ENCODE measurements at regions not wholly inside any gene's neighbourhood (a gene's known extent, or its start where the extent isn't known, plus 50 kb on each side); places are given as distances from the start of the nearest gene placed in this dataset.

DNA sequence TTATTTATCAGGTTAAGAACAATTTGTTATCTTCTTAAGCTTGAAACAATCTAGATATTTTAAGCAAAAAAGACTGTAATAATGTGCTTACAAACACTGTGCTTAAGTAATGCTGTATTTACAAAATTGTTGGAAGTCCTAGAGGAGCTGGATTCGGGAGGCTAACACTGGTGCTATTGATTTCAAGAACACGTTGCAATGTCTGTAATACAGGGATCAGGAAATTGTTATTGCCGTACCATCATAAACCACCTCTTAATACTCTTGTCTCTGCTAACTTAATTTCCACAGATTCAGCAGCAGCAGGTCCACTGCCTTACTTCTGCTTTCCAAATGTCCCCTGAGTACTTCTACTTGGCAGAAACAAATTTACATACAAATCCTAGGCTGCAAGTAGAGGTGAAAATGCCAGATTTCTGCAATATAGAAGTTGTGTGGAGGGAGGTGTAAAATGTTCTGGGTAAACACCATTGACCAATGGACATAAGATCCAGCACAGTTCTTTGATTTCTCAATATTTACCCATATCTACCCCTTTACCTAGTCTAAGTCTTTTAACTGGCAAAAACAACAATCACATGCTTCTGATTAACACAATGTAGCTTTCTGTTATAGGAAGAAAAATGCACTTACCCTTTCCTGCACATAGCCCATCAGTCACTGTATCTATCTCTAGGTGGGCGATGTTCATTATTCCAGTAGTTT is 663.4 kb downstream of the TMTC2 start:
- Mint-ChIP-seq H3K36me3 (ENCODE audit: low read depth) (no peaks in the 10 kb centered on the region), H3K27me3 (no peaks in the 10 kb centered on the region), H3K4me3 (no peak overlapping the region), H3K4me1 (no peaks in the 10 kb centered on the region), H3K27ac (no peak overlapping the region), H3K9me3 (no peaks in the 10 kb centered on the region)
- ATAC-seq (no peak), DNase-seq (no peak)

- ATAC-seq (no peak), DNase-seq (no peak)
- H3K9me3 Mint-ChIP-seq, result no peaks in the 10 kb centered on the region
- H3K27ac Mint-ChIP-seq, result no peak overlapping the region
- H3K36me3 Mint-ChIP-seq (ENCODE audit: low read depth), result no peaks in the 10 kb centered on the region
- no peak overlapping the region for H3K4me3 Mint-ChIP-seq
- H3K27me3 Mint-ChIP-seq, result no peaks in the 10 kb centered on the region
- no peaks in the 10 kb centered on the region for H3K4me1 Mint-ChIP-seq
Observed at GRCh38 chr12:83346333-83346732, 659.6 kb downstream of the TMTC2 start.

DNA sequence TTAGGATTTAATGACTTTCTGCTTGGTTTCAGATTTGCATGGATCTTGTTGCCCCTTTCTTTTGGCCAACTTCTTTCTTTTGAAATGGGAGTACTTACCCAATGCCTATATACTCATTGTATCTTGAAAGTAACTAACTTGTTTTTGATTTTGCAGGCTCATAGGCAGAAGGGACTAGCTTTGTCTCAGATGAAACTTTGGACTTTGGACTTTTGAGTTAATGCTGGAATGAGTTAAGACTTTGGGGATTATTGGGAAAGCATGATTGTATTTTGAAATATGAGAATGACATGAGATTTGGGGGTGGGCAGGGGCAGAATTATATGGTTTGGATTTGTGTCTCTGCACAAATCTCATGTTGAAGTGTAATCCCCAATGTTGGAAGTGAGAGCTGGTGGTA is 657.1 kb downstream of the TMTC2 start:
- ATAC-seq (no peak), DNase-seq (no peak)
- H3K27ac Mint-ChIP-seq, result no peak overlapping the region
- H3K27me3 Mint-ChIP-seq, result no peaks in the 10 kb centered on the region
- H3K9me3 Mint-ChIP-seq, result no peaks in the 10 kb centered on the region
- no peak overlapping the region for H3K4me3 Mint-ChIP-seq
- H3K4me1 Mint-ChIP-seq, result no peaks in the 10 kb centered on the region
- H3K36me3 Mint-ChIP-seq (ENCODE audit: low read depth), result no peaks in the 10 kb centered on the region

DNA sequence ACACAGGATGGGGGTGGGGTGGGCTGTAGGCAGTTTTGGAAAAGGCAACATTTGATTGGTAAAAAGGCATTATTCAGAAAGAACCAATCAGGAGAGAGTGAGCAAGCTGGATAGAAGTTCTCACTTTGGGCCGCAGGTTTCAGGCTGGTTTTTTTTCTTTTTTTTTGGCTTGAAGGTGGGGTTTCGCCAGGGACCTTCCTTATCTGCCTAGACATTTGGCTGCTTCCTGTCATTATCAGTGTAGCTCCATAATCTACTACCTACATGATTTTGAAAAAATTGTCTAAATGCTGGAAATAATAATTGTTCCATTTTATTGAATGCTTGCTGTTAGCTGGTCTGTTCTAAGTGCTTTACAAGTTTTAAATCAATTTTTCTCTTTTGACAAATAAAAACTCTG is 649.0 kb downstream of the TMTC2 start:
- no peaks in the 10 kb centered on the region for H3K27me3 Mint-ChIP-seq
- H3K4me3 Mint-ChIP-seq, result no peak overlapping the region
- DNase-seq (no peak), ATAC-seq (no peak)
- H3K36me3 Mint-ChIP-seq (ENCODE audit: low read depth), result no peaks in the 10 kb centered on the region
- H3K9me3 Mint-ChIP-seq, result no peaks in the 10 kb centered on the region
- H3K27ac Mint-ChIP-seq, result no peak overlapping the region
- no peaks in the 10 kb centered on the region for H3K4me1 Mint-ChIP-seq

- H3K4me1 Mint-ChIP-seq, result no peaks in the 10 kb centered on the region
- H3K27ac Mint-ChIP-seq, result no peak overlapping the region
- no peaks in the 10 kb centered on the region for H3K36me3 Mint-ChIP-seq (ENCODE audit: low read depth)
- DNase-seq, result no peak
- no peak overlapping the region for H3K4me3 Mint-ChIP-seq
- ATAC-seq, result no peak
- no peaks in the 10 kb centered on the region for H3K27me3 Mint-ChIP-seq
- peaks cover 4% of the 10 kb centered on the region for H3K9me3 Mint-ChIP-seq
Observed at GRCh38 chr12:83326666-83327065, 640.0 kb downstream of the TMTC2 start.

DNA sequence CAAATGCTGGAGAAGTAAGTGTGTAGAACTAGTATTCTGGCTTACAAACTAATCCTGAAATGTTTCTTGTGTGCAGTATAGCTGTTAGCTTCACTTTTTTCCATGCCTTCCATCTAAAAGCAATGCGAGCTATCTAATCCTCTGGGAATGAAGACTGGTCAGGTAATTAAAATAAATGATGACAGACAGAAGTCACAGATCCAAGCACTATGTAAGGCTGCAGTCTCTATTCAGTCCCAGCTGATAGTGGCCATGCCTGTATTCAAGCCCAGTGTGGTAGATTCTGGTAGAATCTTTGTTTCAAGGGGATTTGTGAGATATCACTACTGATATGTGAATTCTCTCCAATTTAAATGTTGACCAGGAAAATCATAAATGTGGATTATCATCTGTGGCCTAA is 637.2 kb downstream of the TMTC2 start:
- no peaks in the 10 kb centered on the region for H3K27me3 Mint-ChIP-seq
- H3K27ac Mint-ChIP-seq, result no peak overlapping the region
- H3K36me3 Mint-ChIP-seq (ENCODE audit: low read depth), result no peaks in the 10 kb centered on the region
- DNase-seq (no peak), ATAC-seq (no peak)
- H3K9me3 Mint-ChIP-seq, result peaks cover 4% of the 10 kb centered on the region
- no peak overlapping the region for H3K4me3 Mint-ChIP-seq
- no peaks in the 10 kb centered on the region for H3K4me1 Mint-ChIP-seq

- Mint-ChIP-seq H3K27me3 (no peaks in the 10 kb centered on the region), H3K4me1 (no peaks in the 10 kb centered on the region), H3K9me3 (peaks cover 4% of the 10 kb centered on the region), H3K36me3 (ENCODE audit: low read depth) (no peaks in the 10 kb centered on the region), H3K27ac (no peak overlapping the region), H3K4me3 (no peak overlapping the region)
- no peak for ATAC-seq
- no peak for DNase-seq
Observed at GRCh38 chr12:83322809-83323208, 636.1 kb downstream of the TMTC2 start.

GRCh38 chr12:83321971-83322370 is 635.3 kb downstream of the TMTC2 start:
- DNase-seq (no peak), ATAC-seq (no peak)
- H3K4me3 Mint-ChIP-seq, result no peak overlapping the region

GRCh38 chr12:83320350-83320749 is 633.6 kb downstream of the TMTC2 start:
- peaks cover 4% of the 10 kb centered on the region for H3K9me3 Mint-ChIP-seq
- ATAC-seq, result no peak
- H3K36me3 Mint-ChIP-seq (ENCODE audit: low read depth), result no peaks in the 10 kb centered on the region
- no peak overlapping the region for H3K4me3 Mint-ChIP-seq
- no peaks in the 10 kb centered on the region for H3K27me3 Mint-ChIP-seq
- H3K4me1 Mint-ChIP-seq, result no peaks in the 10 kb centered on the region
- no peak overlapping the region for H3K27ac Mint-ChIP-seq
- DNase-seq, result no peak

More at GRCh38 chr12:83321971-83322370, 635.3 kb downstream of the TMTC2 start:
- Mint-ChIP-seq H3K4me1 (no peaks in the 10 kb centered on the region), H3K9me3 (peaks cover 4% of the 10 kb centered on the region), H3K27me3 (no peaks in the 10 kb centered on the region), H3K36me3 (ENCODE audit: low read depth) (no peaks in the 10 kb centered on the region), H3K27ac (no peak overlapping the region)

DNA sequence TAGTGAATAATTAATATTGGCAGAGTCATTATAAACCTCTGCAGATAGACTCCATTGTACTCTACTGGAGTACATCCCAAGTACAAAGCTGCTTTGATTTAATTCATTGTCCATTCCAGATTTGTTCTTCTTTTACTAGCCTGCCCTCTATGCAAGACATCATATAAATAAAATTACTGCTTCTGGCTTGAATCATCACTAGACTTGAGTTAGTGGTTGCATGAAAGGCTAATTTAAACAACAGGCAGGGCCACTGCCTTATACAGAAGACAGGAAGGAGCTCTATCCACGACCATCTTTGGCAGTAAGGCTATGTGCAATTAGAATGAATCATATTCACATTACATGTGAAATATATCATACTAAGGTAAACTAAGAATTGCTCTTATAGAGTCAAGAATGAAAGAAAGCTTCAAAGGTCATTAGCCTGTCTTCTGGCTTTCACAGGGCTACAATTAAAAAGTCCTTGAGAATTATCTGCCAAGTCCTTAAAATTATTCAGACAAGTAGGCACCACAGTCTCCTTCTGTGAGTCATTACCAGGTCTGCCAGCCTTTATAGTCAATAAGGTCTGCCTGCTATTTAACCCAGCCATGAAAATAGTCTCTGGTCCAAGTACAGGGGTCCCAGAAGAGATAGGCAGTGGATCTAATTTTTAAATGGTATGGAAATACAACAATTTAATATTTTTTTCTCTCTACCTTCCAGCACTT is 631.8 kb downstream of the TMTC2 start:
- H3K27ac Mint-ChIP-seq, result no peak overlapping the region
- DNase-seq (no peak), ATAC-seq (no peak)
- no peak overlapping the region for H3K4me3 Mint-ChIP-seq
- H3K27me3 Mint-ChIP-seq, result no peaks in the 10 kb centered on the region
- H3K9me3 Mint-ChIP-seq, result peaks cover 4% of the 10 kb centered on the region
- no peaks in the 10 kb centered on the region for H3K4me1 Mint-ChIP-seq
- H3K36me3 Mint-ChIP-seq (ENCODE audit: low read depth), result no peaks in the 10 kb centered on the region

GRCh38 chr12:83317595-83317994 is 630.9 kb downstream of the TMTC2 start:
- ATAC-seq, result no peak
- no peaks in the 10 kb centered on the region for H3K27me3 Mint-ChIP-seq
- H3K4me3 Mint-ChIP-seq, result no peak overlapping the region
- H3K27ac Mint-ChIP-seq, result no peak overlapping the region
- no peaks in the 10 kb centered on the region for H3K36me3 Mint-ChIP-seq (ENCODE audit: low read depth)
- H3K9me3 Mint-ChIP-seq, result peaks cover under 1% of the 10 kb centered on the region
- no peaks in the 10 kb centered on the region for H3K4me1 Mint-ChIP-seq
- DNase-seq, result no peak

DNA sequence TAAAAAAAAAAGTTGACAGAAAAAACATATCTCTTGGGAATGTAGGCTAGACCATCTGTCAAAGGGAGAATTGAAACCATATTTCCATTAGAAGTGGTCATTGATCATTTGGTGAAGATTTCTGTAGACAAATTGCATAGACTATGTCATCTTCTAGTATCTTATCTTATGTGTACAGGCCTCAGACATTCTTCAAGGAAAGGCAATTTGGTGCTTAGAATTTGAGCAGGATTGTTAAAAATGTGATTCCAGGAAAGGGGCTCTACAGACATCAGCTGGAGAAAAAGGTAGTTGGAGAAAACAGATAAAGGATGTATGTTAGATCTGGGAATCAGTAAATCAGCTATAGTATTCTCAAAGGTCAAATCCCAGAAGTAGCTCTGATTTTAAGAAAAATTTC is 627.1 kb downstream of the TMTC2 start:
- H3K4me1 Mint-ChIP-seq, result no peaks in the 10 kb centered on the region
- H3K36me3 Mint-ChIP-seq (ENCODE audit: low read depth), result no peaks in the 10 kb centered on the region
- DNase-seq (no peak), ATAC-seq (no peak)
- no peaks in the 10 kb centered on the region for H3K9me3 Mint-ChIP-seq
- no peaks in the 10 kb centered on the region for H3K27me3 Mint-ChIP-seq
- no peak overlapping the region for H3K27ac Mint-ChIP-seq
- H3K4me3 Mint-ChIP-seq, result no peak overlapping the region

GRCh38 chr12:83313322-83313721 is 626.6 kb downstream of the TMTC2 start:
- DNase-seq (no peak), ATAC-seq (no peak)
- H3K36me3 Mint-ChIP-seq (ENCODE audit: low read depth), result no peaks in the 10 kb centered on the region
- H3K4me1 Mint-ChIP-seq, result no peaks in the 10 kb centered on the region
- H3K27ac Mint-ChIP-seq, result no peak overlapping the region
- H3K9me3 Mint-ChIP-seq, result no peaks in the 10 kb centered on the region
- H3K4me3 Mint-ChIP-seq, result no peak overlapping the region
- no peaks in the 10 kb centered on the region for H3K27me3 Mint-ChIP-seq

- Mint-ChIP-seq H3K36me3 (ENCODE audit: low read depth) (no peaks in the 10 kb centered on the region), H3K4me1 (no peaks in the 10 kb centered on the region), H3K27ac (no peak overlapping the region), H3K4me3 (no peak overlapping the region), H3K9me3 (no peaks in the 10 kb centered on the region), H3K27me3 (no peaks in the 10 kb centered on the region)
- ATAC-seq (no peak), DNase-seq (no peak)
Observed at GRCh38 chr12:83276904-83277303, 590.2 kb downstream of the TMTC2 start.

DNA sequence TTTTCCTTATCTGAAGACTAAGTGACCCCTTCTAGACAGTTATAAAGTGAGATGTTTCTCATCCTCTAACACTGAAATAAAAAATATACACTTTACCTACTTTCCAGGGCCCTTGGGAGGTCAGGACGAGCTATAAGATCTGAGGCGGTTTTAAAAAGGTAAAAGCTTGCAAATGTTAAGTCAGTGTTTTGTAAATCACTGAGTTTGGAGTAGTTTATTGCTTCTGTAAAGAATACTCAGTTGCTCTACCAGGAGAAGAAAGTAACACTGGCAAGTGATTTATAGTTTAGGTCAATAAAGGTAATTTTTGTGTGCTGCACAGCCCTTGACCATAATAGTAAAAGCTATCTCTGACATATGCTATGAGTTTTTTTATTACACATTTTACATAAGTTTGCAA is 584.5 kb downstream of the TMTC2 start:
- ATAC-seq, result no peak
- peaks cover 7% of the 10 kb centered on the region for H3K9me3 Mint-ChIP-seq

More for the DNA sequence above, 584.5 kb downstream of the TMTC2 start:
- Mint-ChIP-seq H3K27ac (no peak overlapping the region), H3K27me3 (no peaks in the 10 kb centered on the region), H3K4me1 (no peaks in the 10 kb centered on the region), H3K36me3 (ENCODE audit: low read depth) (no peaks in the 10 kb centered on the region), H3K4me3 (no peak overlapping the region)
- DNase-seq, result no peak
